HG02678 (cell line): ENCODE measurements at regions not wholly inside any gene's neighbourhood (a gene's known extent, or its start where the extent isn't known, plus 50 kb on each side); places are given as distances from the start of the nearest gene placed in this dataset.

ENCODE experiments used
- ATAC-seq: cut with Tn5 transposase; IDR thresholded peaks from one replicate; pipeline ENCODE4 v1.9.1; 2021; ENCODE audit warnings: mild to moderate bottlenecking, moderate library complexity; ENCODE audit not compliant: unreplicated experiment

- no peak for ATAC-seq
These were observed 201.1 kb downstream of the BRD1 start for GRCh38 chr22:49626361-49627216.

GRCh38 chr22:49624421-49625177 lies 203.1 kb downstream of the BRD1 start:
- ATAC-seq, result no peak

- no peak for ATAC-seq
These were observed 204.0 kb downstream of the BRD1 start for GRCh38 chr22:49623715-49624114.

GRCh38 chr22:49623176-49623575 lies 204.5 kb downstream of the BRD1 start:
- no peak for ATAC-seq

GRCh38 chr22:49622241-49623105 lies 205.2 kb downstream of the BRD1 start:
- no peak for ATAC-seq

- ATAC-seq, result no peak
These were observed 206.0 kb downstream of the BRD1 start for GRCh38 chr22:49621601-49622210.

- ATAC-seq, result no peak
These were observed 207.0 kb downstream of the BRD1 start for GRCh38 chr22:49620666-49621065.

GRCh38 chr22:49620003-49620556 lies 207.6 kb downstream of the BRD1 start:
- no peak for ATAC-seq

GRCh38 chr22:49619301-49619700 lies 208.4 kb downstream of the BRD1 start:
- no peak for ATAC-seq

GRCh38 chr22:49618677-49618953 lies 209.1 kb downstream of the BRD1 start:
- ATAC-seq, result no peak

- no peak for ATAC-seq
These were observed 209.6 kb downstream of the BRD1 start for GRCh38 chr22:49617866-49618676.

GRCh38 chr22:49617264-49617663 lies 210.4 kb downstream of the BRD1 start:
- no peak for ATAC-seq

- no peak for ATAC-seq
These were observed 211.1 kb downstream of the BRD1 start for GRCh38 chr22:49616356-49617231.

- ATAC-seq, result no peak
These were observed 212.4 kb downstream of the BRD1 start for GRCh38 chr22:49614966-49615965.

GRCh38 chr22:49613511-49614270 lies 214.0 kb downstream of the BRD1 start:
- no peak for ATAC-seq

- ATAC-seq, result no peak
These were observed 214.6 kb downstream of the BRD1 start for GRCh38 chr22:49613108-49613507.
